Activated CD8-positive, alpha-beta memory T cell treated with anti-CD3 and anti-CD28 coated beads for 36 hours (primary cell): ENCODE measurements at regions not wholly inside any gene's neighbourhood (a gene's known extent, or its start where the extent isn't known, plus 50 kb on each side); places are given as distances from the start of the nearest gene placed in this dataset.
"Not testable (repeated sequence)": the region's sequence is repeated elsewhere in the genome, so short reads cannot be mapped to it uniquely, and the experiment has no call there.

Experiments
- CTCF ChIA-PET: fragments of 350-600 bp; sonication (Branson Sonifier 250); formaldehyde crosslinking; loops from one replicate; lab custom pipeline; 2021; ENCODE audit warnings: antibody characterized with exemption; lab: Charles Lee
- POLR2A ChIA-PET: fragments of 350-600 bp; sonication (Branson Sonifier 250); formaldehyde crosslinking; loops from one replicate; lab custom pipeline; 2021; ENCODE audit warnings: antibody characterized with exemption; lab: Charles Lee

- CTCF ChIA-PET: no interaction called here
- POLR2A ChIA-PET: no interaction called here
Observed at GRCh38 chr5:14025569-14026286, 81.2 kb upstream of the DNAH5 start.

DNA sequence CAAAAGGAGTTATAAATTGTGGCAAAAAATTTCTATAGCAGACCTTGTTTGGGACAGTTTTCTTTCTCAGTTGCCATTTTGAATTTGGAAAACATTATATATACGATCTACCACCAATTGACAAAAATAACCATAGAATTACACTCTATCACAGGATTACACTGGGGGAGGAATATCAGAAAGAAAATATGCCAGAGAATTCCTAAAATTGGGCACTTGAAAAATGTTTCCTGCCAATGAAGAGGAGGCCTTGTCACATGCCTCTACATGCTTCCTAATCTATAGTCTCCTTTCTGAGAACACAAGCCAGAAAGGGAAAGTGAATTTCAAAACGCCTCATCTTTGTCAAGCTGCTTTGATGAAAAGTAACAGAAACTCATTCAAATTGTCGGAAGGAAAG is 78.5 kb upstream of the DNAH5 start:
- ChIA-PET POLR2A (no interaction called here), CTCF (no interaction called here)

DNA sequence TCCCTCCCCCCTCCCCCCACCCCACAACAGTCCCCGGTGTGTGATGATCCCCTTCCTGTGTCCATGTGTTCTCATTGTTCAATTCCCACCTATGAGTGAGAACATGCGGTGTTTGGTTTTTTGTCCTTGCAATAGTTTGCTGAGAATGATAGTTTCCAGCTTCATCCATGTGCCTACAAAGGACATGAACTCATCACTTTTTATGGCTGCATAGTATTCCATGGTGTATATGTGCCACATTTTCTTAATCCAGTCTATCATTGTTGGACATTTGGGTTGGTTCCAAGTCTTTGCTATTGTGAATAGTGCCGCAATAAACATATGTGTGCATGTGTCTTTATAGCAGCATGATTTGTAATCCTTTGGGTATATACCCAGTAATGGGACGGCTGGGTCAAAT is 76.5 kb upstream of the DNAH5 start:
- POLR2A ChIA-PET, CTCF ChIA-PET: not testable (repeated sequence)

DNA sequence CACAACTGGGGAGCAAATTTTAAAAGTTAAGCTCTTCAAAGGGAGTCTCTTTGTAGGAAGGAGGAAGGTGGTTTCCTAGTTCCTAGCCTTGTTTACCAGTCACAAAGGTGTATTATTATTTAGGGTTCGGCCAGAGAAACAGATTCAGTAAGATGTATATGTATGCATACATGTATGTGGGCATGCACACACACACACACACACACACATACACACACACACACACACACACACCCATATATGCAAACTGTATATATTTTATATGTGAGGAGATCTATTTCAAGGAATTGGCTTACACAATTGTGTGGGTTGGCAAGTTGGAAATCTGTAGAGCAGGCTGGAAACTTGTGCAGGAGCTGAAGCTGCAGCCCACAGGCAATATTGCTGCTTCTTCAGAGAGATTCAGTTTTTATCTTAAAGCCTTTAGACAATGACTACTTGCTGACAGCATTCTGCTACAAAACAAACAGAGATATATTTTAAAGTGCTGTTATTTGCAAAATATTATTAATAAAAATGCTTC is 75.3 kb upstream of the DNAH5 start:
- CTCF ChIA-PET: no interaction called here
- POLR2A ChIA-PET: no interaction called here

GRCh38 chr5:14017904-14018303 is 73.4 kb upstream of the DNAH5 start:
- ChIA-PET CTCF (no interaction called here), POLR2A (interaction anchor here (0.6 kb wide), 1 partner anchor 29 kb away, joined by 3 read pairs; no protein-coding TSS in a partner anchor)

- ChIA-PET POLR2A (no interaction called here), CTCF (no interaction called here)
Observed at GRCh38 chr5:14016549-14016948, 72.1 kb upstream of the DNAH5 start.

DNA sequence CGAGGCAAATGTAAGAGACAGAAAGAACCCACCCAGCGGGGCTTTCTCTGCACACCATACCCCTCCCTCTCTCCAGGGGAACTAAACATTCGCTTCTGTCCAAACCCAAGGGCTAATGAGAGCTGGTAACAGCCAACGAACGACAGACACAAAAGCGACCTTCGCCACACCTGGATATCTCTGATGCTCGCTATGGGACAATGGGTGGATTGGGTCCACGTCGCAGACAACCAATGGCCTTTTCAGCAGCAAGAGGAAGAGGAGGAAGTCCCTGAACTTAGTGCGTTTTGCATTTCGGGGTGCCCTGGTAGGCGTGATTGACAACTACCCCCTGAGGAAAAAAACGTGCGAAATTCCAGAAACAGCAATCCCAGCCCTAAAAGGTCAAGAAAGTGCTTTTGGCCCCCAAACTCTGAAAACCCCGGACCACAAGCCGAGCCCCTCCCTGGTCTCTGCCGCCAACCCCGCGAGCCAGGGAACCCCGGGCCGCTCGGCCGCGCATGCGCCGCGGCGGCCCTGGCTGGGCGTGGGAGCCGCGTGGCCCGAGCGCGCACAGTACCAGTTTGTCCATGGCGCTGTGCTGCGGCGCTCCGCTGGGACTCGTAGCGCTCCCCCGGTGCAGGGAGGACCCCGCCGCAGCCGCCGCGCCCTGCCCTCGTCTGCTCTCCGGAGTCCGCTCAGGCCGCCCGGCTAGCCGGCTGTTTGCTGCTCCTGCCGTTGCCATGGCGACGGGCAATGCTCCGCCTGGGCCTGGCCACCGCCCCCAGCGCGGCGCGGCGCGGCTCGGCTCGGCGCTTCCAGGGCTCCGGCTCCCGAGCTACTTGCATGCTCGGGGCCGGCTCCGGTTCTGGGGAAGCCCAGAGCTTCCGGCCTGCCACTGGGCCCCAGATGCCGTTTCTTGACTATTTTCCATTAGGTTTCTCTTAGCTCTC is 66.9 kb upstream of the DNAH5 start:
- CTCF ChIA-PET: interaction anchor here (1.3 kb wide), 1 partner anchor 638 kb away, joined by 3 read pairs; no protein-coding TSS in a partner anchor
- POLR2A ChIA-PET: no interaction called here

- CTCF ChIA-PET: no interaction called here
- POLR2A ChIA-PET: no interaction called here
Observed at GRCh38 chr5:14009575-14009974, 65.1 kb upstream of the DNAH5 start.

DNA sequence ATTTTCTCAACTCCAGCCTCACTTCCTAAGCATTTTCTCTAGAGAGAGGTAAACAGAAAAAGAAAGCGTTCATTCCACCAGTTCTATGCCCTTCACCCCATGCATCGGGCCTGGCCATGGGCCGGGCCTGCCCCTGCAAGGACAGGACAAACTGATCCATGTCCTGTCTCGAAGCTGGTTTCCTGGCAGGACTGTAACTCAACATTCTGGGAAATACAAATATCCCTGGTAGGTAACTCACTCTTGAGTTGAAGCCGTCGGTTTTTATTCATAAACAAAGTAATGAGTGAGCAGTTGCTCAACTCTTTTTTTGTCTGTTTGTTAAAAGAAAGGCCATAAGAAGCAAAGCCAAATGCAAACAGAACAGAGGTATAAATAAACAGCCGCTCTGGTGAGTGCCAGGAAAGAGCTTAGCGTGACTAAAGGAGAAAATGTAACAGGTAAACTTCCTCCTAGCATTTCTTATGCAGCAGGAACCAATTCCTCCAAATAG is 64.4 kb upstream of the DNAH5 start:
- ChIA-PET POLR2A (no interaction called here), CTCF (no interaction called here)

DNA sequence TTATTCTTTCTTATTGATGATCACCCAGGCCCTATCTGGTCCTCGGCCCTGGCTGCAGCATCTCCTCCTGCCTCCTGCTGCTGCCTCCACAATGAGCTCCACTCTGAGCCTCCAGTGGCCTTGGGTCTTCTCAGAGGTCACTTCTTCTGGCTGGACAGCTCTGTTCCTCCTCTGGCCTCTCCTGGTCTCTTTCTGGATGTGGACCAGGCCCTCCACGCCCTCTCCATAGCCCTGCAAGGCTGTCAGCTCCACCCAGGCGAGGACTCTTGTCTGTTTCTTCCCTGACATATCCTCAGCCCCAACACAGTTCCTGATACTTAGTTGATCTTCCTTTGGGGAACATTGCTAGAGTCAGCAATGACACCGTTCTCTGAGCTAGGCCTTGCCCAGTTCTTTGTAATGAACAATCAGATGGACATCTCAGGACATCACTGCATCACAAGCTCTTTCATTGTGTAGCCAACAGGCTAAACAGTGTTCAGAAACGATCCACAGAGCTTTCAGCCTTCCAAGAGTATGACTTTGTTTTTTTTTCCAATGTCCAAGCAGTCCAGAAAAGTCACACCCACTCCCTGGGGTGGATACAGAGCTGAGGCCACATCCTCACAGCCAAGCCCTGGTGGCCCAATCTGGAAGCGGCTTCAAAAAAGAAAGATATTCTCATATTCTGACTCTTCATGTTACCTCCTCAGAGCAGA is 62.5 kb upstream of the DNAH5 start:
- ChIA-PET POLR2A (no interaction called here), CTCF (no interaction called here)

GRCh38 chr5:14004598-14005394 is 60.3 kb upstream of the DNAH5 start:
- POLR2A ChIA-PET: no interaction called here

DNA sequence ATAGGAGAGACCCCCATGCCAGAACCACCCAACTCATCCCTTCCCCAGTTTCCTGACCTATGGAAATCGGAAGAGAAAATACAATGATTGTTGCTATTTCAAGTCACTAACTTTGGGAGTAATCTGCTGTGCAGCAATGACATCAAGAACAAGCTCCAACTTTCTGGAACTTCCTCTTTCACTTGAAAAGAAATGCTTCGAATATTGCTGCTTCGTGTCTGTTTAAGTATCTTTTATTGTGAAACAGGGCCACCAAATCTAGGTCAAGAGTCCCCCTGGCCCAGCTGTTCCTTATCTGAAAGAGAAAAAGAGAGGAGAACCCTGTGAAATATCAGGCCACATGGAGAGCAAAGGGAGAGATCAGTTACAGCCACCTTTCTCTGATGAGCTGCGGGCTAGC is 59.4 kb upstream of the DNAH5 start:
- ChIA-PET CTCF (no interaction called here), POLR2A (no interaction called here)

More at GRCh38 chr5:14004598-14005394, 60.3 kb upstream of the DNAH5 start:
- CTCF ChIA-PET: no interaction called here

DNA sequence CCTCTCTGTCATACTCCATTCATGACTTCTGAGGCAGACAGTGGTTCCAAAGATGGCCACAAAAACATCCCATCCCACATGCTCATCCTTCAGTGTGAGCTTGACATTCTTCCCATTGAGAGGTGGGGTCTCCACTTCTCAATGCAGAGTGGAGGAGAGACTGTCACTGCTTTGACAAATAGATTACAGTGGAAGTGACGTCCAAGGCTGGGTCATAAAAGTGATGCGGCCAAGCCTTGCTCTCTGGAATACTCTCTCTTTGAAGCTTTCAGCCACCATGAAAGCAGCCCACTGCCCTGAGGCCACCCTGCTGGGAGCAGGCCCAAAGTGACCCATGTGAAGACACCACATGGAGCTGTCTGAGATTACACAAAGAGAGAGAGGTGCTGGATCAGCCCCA is 59.0 kb upstream of the DNAH5 start:
- ChIA-PET POLR2A (no interaction called here), CTCF (no interaction called here)

- ChIA-PET POLR2A (no interaction called here), CTCF (no interaction called here)
Observed at GRCh38 chr5:13998254-13998653, 53.8 kb upstream of the DNAH5 start.

DNA sequence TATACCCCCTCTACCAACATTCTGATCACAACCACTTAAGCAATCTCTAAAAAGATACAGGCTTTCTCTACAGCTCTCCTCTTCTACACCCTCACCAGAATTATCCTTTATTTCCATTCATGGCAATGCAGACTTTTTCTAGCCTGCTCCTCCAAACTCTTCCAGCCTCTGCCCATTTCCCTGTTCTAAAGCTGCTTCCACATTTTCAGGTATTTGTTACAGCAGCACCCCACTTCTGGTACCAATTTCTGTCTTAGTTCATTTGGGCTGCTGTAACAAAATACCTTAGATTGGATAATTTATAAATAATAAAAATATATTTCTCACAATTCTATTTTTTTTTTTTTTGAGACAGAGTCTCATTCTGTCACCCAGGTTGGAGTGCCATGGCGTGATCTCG is 53.0 kb upstream of the DNAH5 start:
- POLR2A ChIA-PET: no interaction called here

DNA sequence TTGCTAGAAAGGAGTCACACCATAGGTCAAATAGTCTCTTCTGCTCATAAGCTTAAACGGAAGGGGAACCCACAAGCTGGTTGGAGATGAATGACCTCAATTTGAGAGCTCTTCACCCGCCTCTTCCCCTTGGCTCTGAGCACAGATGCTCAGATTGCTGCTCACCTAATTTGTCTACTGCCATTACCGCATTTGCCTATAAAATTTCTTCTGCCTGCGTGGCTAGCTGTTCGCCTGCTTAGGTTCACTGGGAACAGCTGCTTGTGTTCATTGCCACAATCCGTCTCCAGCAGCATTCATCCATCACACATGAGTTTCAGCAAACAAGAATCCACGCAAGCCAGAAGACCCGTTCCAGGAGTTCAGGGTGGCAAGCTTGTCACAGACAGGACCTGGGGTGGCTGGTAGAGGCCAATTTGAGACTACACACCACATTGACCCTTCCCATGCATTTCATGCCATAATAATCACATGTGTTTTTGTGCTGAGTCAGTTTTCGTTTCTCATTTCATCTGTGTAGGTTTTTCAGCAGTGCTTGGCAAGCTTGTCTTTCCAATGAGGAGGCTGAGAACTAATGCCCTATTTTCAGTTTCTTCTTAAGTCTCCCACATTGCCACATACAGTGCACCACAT is 50.2 kb upstream of the DNAH5 start:
- ChIA-PET POLR2A (no interaction called here), CTCF (no interaction called here)

More for the DNA sequence above, 53.0 kb upstream of the DNAH5 start:
- CTCF ChIA-PET: no interaction called here
